Pons (tissue), 1 donor: ENCODE measurements at regions not wholly inside any gene's neighbourhood (a gene's known extent, or its start where the extent isn't known, plus 50 kb on each side); places are given as distances from the start of the nearest gene placed in this dataset.
"Not testable (repeated sequence)": the region's sequence is repeated elsewhere in the genome, so short reads cannot be mapped to it uniquely, and the experiment has no call there.

Experiments used
- DNase-seq: peaks from one replicate; pipeline ENCODE4 v3.0.0-alpha.2; 2016; ENCODE audit warnings: low spot score

DNA sequence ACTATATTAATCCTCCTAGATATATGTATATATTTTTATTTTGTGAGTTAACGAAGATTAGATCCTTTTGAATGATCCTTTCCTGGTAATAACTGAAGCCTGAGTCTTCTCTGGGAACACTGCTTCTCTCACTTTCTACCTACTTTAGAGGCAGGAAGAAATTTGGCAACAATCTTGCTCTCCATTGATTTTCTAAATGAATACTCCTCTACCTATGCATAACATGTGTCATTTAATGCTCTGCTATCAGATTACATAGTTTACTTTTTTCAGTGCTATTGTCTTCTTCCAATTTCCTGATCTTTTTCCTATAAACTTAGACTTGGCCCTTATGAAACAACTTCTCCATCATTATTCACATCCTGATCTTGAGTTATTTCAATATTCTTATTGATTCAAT is 60.4 kb upstream of the PDHA2 start:
- no peak for DNase-seq

DNA sequence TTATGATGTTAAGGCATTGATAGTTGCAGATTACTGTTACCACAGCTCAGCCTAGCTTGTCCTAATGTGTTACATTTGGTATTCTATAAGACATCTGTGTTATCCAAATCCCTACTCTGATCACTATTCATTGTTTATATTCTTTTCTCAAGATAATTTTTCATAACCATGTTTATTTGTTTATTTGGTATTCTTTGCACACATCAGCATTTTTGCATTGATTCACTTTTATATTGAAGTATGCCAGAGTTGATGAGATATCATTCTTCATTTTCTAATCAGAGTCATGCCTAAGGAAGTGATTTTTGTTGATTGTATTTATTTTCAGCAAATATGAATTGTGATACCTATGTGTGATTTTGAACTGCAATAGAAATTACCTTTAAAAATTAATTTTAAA is 61.2 kb upstream of the PDHA2 start:
- DNase-seq, result no peak

DNA sequence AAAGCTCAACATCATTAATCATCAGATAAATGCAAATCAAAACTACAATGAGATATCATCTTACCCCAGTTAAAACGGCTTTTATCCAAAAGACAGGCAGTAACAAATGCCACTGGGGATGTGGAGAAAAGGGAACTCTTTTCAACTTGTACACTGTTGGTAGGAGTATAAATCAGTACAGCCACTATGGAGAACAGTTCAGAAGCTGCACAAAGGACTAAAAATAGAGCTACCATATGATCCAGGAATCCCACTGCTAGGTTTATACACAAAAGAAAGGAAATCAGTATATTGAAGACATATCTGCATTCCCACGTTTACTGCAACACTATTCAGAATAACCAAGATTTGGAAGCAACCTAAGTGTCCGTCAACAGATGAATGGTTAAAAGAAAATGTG is 69.3 kb upstream of the PDHA2 start:
- not testable (repeated sequence) for DNase-seq

DNA sequence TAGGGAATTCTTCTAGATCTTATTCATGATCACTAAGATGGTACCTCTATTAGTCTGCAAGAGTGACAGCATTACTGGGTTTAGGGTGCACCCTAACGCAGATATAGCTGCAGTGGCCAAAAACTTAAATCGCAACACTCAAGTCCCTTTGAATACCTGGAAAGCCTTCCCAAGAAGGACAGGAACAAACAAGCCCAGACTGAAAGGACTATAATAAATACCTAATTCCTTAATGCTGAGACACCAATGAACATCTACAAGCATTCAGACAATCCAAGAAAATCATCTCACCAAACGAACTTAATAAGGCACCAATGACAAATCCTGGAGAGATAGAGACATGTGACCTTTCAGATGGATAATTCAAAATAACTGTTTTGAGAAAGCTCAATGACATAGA is 74.9 kb upstream of the PDHA2 start:
- DNase-seq, result no peak

DNA sequence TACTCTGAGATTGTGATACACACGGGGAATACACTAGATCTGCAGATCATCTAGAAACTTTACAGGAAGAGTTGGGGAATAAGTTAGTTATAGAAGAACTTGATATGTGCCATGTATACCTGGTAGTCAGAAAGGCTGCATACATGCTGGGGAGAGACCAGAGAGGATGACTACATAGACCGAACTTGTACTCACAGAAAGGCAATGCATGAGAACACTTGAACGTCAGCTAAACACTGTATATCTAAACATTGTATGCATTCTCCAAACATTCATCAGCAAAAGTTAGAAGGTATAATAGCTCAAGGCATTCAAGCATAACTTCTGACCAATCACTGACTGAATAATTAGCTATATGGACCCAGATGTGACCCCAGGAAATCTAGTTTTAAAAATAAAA is 78.0 kb upstream of the PDHA2 start:
- DNase-seq, result no peak

DNA sequence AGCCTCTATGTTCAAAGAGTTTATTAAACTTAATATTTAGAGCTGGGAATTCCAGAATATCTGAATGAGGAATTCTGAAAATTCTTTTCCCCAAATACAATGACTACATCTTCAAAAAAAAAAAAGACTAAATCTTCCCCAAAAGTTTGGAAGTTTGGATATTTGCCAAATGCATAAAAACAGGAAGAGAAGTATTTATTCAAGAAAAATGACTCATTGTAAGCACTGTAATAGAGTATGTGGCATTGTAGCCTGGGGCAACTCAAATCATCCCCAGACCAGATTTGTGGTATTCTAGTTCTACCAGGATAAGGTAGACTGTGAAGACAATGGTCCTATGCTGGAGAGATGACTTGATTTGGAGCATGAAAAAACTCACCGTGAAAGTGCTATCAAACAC is 78.5 kb upstream of the PDHA2 start:
- no peak for DNase-seq

DNA sequence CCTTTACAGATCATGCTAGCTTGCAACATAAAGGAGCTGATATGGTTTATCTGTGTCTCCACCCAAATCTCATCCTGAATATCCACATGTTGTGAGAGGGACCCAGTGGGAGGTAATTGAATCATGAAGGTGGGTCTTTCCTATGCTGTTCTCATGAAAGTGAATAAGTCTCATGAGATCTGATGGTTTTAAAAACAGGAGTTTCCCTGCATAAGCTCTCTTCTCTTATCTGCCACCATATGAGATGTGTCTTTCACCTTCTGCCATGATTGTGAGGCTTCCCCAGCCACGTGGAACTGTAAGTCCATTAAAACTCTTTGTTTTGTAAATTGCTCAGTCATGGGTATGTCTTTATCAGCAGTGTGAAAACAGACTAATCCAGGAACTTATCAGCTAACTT is 79.2 kb upstream of the PDHA2 start:
- DNase-seq, result not testable (repeated sequence)

DNA sequence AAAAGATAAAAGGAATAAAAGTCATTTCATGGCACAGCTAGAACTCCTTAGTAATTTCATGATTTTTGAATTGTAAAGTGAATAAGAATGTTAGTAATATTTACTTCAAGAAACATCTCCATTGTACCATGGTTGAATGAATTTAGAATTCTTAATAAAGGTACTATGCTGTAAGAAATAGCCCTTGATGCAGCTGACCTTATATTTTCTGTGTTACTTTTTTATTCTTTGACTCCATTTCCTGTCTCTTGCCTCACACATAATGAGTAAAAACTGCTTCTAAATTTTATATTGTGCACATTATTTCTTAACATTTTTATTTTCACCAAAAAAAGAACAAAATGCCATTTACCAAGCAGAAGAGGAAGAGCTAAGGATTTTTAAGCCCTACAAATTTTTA is 81.9 kb upstream of the PDHA2 start:
- DNase-seq, result no peak

DNA sequence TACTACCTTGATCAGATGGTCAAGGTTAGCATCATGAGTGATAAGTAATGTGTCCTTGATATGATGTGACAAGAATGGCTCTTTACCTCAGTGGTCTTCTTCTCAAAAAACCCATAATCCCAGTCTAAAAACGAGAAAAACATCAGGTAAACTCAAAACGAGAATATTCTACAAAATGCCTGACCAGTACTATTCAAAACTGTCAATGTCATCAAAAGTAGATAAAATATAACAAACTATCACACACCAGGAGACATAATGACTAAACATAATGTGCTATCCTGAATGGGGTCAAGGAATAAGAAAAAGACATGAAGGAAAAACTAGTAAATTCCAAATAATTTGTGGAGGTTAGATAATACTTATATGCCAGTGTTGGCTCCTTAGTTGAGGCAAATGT is 85.2 kb upstream of the PDHA2 start:
- DNase-seq, result no peak

DNA sequence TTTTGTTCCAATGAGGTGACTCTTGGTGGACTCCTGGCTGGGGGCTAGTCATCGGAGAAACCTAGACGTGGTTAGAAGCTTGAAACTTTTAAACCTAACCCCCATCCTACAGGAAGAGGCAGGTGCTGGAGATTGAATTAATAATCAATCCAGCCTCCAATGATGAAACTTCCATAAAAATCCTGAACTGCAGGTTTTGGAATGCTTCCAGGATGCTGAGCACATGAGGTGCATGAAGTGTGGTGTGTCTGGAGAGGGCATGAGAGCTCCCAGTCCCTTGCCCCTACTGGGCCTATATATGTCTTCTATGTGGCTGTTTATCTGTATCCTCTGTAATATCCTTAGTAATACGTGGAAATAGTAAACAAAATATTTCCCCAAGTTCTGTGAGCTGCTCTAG is 90.7 kb upstream of the PDHA2 start:
- DNase-seq, result no peak

DNA sequence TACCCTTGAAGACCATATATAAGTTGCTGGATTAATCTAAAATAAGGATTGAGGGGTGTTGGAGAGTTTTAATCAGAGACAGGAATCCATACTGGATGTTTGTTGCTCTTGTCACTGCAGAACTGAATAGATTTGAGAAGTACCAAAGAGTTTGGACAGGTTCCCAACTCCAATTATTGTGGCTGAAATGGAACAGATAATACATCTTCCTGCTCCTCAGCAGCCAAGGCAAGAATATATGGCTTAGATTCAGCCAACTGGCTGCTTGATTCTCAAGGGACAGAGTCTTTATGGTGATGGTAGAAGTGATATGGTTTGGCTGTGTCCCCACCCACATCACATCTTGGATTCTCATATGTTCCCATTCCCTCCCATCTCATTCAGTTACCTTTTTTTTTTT is 97.0 kb upstream of the PDHA2 start:
- peak; percentile 57 for DNase-seq

DNA sequence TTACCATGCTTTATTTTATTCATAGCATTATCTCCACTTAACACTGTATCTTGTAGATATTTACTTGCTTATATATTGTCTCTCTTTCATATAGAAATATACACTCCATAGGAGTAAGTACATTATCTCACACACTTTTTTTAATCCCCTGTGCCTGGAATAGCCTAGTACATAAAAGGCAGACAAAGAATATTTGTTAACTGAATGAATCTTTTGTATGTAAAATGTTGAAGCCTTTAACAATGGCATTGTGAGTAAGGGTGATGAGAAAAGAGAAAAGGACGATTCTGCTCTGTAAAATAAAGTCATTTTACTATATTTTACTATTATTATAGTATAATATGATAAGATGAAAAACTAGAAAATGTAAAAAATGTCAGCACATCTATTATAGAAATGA is 97.7 kb upstream of the PDHA2 start:
- DNase-seq, result peak; percentile 94

DNA sequence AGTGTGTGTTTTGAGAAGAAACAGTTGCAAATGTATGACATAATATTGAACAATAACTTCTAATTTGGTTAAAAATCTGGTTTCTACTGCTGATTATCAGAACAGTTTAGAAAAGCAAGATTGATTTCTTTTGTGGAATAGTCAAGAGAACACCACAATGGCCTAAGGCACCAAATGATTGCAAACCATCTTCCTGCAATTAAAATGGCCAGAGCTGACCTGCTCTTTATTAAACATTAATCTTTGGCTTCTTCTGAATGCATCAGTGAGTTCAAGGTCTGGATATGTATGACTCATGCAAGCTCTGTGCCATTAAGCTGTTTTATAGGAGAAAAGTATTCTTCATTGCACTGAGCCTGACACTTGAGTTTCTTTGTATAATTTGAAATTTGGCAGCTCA is 107.8 kb upstream of the PDHA2 start:
- DNase-seq, result no peak

DNA sequence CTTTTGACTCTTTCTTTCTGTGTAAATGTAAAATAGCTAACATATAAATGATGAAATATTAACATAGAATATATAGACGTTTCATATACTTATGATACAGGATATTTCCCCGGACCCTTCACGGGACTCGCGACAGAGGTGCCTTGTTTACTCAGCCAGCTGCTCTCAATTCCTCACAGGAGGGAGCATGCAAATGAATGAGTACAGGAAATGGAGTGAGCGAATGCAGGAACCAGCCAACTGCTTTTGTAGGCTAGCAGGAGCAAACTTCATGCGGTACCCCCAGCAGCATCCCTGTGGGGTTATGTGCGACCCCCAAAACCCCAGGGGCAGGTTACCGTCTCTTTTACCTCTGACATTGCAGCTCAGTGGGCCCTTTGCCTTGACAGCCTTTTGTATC is 110.3 kb upstream of the PDHA2 start:
- no peak for DNase-seq

DNA sequence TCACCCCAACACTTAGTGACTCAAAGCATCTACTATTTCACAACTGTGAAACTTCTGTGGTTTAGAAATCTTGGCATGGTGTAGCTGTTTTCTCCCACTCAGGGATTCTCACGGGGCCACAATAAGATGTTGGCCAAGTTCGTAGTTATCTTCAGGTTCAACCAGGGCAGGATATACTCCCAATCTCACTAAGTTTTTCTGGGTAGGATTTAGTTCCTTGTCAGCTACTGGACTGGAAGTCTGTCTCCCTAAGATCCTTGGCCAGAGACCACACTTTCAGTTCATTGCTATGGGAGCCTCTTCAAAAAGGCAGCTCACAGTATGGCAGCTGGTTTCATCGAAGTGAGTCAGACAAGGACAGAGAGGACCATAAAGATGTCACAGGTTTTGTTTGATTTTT is 111.7 kb upstream of the PDHA2 start:
- no peak for DNase-seq

DNA sequence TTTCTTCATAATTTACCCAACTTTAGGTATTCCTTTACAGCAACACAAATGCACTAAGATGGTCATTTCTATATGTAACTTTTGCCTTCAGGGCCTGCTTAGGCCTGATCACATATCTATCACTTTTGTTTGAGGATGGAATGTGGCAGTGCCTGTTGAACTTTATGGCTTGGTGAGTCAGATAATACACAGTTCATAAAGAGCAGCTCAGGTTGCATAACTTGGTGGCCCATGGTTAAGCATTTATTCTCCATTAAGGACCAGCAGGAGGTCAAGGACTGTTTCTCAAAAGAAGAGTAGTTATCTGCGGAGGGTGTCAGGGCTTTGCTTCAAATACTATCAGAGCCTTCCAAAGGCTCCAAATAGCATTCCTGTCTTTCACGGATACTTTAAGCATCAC is 124.1 kb upstream of the PDHA2 start:
- DNase-seq, result no peak

DNA sequence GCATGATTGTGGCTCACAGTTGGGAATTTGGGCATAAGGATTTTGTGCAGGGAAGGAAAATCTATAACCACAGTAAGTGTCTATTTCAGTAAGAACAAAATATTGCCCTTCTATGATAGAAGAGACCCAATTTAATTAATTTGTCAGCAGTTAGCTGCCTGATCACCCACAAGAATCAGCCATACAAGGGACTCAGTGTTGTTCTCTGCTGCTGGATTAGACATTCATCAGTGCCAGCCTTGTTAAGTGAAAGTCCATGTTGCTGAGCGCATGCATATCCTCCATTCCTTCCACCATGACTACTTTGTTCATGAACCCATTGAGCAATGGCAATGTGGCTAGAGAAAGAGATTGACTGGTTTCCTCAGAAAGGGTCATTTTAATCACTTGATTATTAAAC is 125.3 kb upstream of the PDHA2 start:
- DNase-seq, result no peak

DNA sequence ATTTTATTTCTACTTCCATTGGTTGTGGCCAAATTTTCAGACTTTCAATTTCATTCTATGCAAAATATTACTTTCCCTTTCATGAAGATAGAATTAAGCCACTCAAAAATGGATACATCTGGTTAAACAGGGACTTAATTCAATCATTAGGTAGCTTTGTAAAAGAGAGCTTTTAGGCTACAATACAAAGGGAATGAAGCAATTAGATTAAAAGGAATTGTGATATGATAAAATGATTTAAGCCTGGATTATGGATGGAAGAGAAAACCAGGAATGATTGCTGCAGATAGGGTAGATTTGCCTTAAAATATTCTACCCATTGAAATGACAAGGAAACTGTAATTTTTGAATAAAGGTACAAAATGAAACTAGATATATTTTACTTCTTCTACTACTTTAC is 134.6 kb upstream of the PDHA2 start:
- DNase-seq, result no peak

DNA sequence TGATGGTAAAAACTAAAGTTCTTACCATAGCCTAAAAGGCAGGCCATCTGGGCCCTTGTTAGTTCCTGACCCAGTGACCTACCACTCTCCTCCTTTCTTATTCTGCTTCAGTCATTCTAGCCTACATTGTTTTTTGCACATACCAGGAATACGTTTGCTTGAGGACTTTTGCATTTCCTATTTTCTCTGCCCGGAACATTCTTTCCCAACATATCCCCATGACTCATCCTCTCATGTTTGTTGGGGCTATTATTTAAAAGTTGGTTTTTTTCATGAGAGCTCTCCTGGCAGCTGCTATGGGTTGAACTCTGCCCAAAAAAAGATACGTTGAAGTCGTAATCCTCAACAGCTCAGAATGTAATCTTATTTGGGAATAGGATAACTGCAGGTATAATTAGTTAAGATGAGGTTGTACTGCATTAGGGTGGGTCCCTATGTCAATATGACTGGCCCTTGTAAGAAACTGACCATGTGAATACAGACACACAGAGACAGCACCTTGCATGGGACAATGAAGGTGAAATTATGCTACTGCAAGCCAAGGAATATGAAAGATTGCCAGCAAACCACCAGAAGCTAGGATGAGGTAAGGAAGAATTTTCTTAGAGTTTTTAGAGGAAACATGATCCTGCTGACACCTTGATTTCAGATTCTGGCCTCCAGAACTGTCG is 138.3 kb upstream of the PDHA2 start:
- DNase-seq, result no peak

DNA sequence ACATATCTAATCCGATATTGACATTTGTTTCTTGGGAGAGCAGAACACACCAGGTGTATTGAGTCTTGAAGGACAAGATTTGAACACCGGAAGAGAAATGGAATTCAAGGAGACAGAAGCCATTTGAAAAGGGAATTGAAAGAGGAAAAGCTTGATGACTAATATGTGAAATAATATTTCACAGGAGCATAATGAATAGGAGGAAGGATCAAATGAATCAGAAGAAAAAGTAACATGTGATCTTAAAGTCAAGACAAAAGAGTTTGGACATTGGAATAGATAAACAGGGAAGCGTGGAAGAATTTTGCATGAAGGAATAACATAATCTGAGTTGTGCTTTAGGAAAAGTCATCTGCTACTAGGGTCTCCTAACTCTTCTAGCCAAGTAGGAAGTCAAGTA is 145.5 kb upstream of the PDHA2 start:
- DNase-seq, result no peak

DNA sequence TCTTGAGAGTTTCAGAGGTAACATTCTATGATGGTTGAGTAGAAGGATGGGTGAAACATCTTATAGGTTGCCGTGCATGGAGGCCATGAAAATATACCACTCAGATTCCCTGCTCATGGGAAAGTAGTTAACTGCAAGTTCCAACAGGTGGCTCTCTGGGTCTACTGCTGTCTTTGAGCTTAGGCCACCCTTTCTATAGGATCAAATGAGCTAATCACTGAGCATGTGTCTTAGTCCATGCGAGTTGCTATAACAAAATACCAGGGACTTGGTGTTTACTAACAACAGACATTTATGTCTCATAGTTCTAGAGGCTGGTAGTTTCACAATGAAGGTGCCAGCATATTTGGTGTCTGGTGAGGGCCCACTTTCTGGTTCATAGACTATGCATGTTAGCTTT is 144.8 kb upstream of the UNC5C start:
- peak; percentile 30 for DNase-seq

DNA sequence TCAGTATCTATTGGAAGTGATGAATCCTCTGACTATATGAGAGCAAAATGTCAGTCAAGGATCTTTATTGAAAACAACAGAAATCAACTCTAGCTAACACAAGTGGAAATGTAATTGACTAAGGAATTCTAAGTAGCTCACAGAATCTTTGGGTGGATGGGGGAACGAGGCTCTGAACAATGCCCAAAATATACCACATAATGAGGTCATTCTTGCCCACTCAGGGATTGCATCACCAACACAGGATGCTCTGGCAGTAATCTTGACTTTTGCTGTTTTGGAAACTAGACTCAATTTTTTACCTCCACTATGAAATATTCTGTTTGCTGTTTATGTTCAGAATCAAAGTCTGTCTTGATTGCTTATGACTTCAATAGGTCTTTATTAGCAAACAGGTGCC is 127.4 kb upstream of the UNC5C start:
- DNase-seq, result no peak

DNA sequence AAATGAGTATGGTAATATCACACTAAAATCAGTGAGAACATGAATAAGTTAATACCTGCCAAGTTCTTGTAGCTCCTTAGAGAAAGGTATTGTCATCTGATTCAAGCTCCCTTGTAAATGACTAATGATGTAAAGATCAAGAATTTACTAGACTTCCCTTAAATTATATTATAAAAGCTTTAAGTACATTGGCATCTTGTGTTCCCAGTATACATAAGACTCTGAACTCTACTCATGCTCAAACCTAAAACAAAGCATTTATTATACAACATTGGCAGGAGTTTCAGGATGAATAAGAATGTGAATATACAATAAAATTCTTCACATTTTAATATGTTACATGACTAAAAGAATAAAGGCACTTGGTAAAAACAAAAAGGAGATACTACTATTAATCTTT is 126.8 kb upstream of the UNC5C start:
- peak; percentile 23 for DNase-seq

DNA sequence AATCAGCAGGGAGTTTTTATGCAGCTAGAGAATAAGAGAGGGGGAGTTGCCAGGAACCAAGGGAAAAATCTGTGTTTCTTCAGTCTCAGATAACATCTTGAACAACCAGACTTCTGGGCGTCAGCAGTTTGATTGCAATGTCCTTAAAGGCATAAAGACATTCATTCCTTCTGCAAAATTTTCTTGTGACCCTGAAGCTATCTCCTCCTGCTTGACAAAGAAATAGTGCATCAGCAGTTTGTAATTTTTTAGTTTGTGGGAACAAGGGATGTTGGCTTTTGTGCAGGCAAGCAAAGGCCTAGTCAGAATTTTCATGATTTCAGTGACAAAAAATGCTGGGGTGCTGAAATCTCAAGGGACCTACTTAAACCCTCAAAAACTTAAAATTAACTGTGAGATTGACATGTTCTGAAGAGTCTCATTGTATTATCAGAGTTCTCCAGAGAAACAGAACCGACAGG is 125.8 kb upstream of the UNC5C start:
- no peak for DNase-seq

DNA sequence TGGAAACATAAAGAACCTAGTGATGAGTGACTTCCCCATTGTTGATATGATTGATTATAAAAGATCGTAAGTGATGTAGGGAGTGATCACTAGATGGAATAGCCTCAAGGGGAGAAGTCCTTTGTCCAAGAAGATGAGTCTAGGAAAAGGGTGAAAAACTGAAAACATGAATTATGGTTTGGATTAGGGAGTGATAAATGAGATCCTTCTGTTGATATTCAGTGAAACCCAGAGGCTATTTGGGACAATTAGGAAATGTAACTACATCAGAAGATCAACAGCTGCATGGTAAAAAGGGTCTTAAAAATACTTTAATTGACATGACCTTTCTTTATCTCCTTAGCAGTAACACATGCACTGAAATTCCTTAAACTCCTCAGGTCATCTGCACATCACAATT is 124.0 kb upstream of the UNC5C start:
- DNase-seq, result no peak
